WTC11 (cell line): ENCODE measurements at regions not wholly inside any gene's neighbourhood (a gene's known extent, or its start where the extent isn't known, plus 50 kb on each side); places are given as distances from the start of the nearest gene placed in this dataset.

Experiments used
- CBFB ChIP-seq: sonication (generic); formaldehyde crosslinking; IDR thresholded peaks from 2 replicates; pipeline ENCODE4 v1.8.1; 2022; ENCODE audit warnings: mild to moderate bottlenecking, low read depth, missing genetic modification reagents
- CREM ChIP-seq: sonication (generic); formaldehyde crosslinking; IDR thresholded peaks from 2 replicates; pipeline ENCODE4 v1.8.1; 2022; ENCODE audit warnings: mild to moderate bottlenecking, missing genetic modification reagents, moderate library complexity
- JUN ChIP-seq: sonication (generic); formaldehyde crosslinking; IDR thresholded peaks from 2 replicates; pipeline ENCODE4 v1.8.0; 2023; ENCODE audit warnings: mild to moderate bottlenecking, missing genetic modification reagents
- NFATC4 ChIP-seq: fragments of 250-450 bp; sonication (Bioruptor Pico); IDR thresholded peaks from 2 replicates; pipeline ENCODE4 v1.9.0; 2021; ENCODE audit warnings: mild to moderate bottlenecking
- NR1H2 ChIP-seq: sonication (generic); formaldehyde crosslinking; IDR thresholded peaks from 2 replicates; pipeline ENCODE4 v1.9.0; 2021; ENCODE audit warnings: mild to moderate bottlenecking, moderate library complexity, missing genetic modification reagents
- RORB ChIP-seq: fragments of 250-450 bp; sonication (Bioruptor Pico); IDR thresholded peaks from 2 replicates; pipeline ENCODE4 v1.9.0; 2021; ENCODE audit warnings: mild to moderate bottlenecking
- ZNF263 ChIP-seq: sonication (generic); formaldehyde crosslinking; IDR thresholded peaks from 2 replicates; pipeline ENCODE4 v1.8.1; 2022; ENCODE audit warnings: low read depth, mild to moderate bottlenecking, moderate library complexity, missing genetic modification reagents
- ZNF416 ChIP-seq: fragments of 250-450 bp; sonication (Bioruptor Pico); IDR thresholded peaks from 2 replicates; pipeline ENCODE4 v1.9.0; 2021; ENCODE audit warnings: mild to moderate bottlenecking, inconsistent platforms
- TF ChIP-seq, protein P1 (sequence below): fragments of 200-600 bp; IDR thresholded peaks from 2 replicates; pipeline ENCODE4 v1.8.0; 2022; ENCODE audit warnings: antibody characterized with exemption
- TF ChIP-seq, protein P2 (sequence below): sonication (generic); formaldehyde crosslinking; IDR thresholded peaks from 2 replicates; pipeline ENCODE4 v1.8.1; 2023; ENCODE audit warnings: mild to moderate bottlenecking, missing genetic modification reagents, moderate library complexity
- TF ChIP-seq, protein P3 (sequence below): sonication (generic); formaldehyde crosslinking; IDR thresholded peaks from 2 replicates; pipeline ENCODE4 v1.8.0; 2022; ENCODE audit warnings: mild to moderate bottlenecking, missing genetic modification reagents
- TF ChIP-seq, protein P4 (sequence below): sonication (generic); formaldehyde crosslinking; IDR thresholded peaks from 2 replicates; pipeline ENCODE4 v1.8.1; 2022; ENCODE audit warnings: low read depth, missing genetic modification reagents, borderline replicate concordance

DNA sequence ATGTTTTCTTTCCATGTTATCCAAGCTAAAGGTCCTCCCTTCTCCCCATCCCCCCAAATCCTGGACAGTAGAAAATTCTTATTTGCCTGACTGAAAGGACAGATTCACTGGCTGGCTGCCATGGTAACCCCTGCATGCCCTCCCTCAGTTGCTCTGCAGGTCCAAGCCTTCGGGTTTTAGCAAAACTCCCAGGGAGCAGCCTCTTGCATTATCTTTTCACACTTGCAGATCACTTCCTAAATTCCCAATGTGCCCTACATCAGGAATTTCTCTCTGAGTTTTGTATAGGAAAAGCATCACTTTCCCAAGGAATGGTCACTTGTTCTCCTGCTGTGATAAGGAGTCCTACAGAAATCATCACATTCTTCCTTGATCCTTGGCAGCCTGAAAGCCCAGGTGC lies 75.0 kb upstream of the TENM4 start:
- TF ChIP-seq CBFB (CRISPR knock-in tag) (no peak), NR1H2 (no peak), ZNF263 (CRISPR knock-in tag) (no peak), RORB (CRISPR knock-in tag) (no peak), CREM (CRISPR knock-in tag) (no peak), ZNF416 (no peak), NFATC4 (CRISPR knock-in tag) (no peak), JUN (no peak)
- TF ChIP-seq, protein P1, sequence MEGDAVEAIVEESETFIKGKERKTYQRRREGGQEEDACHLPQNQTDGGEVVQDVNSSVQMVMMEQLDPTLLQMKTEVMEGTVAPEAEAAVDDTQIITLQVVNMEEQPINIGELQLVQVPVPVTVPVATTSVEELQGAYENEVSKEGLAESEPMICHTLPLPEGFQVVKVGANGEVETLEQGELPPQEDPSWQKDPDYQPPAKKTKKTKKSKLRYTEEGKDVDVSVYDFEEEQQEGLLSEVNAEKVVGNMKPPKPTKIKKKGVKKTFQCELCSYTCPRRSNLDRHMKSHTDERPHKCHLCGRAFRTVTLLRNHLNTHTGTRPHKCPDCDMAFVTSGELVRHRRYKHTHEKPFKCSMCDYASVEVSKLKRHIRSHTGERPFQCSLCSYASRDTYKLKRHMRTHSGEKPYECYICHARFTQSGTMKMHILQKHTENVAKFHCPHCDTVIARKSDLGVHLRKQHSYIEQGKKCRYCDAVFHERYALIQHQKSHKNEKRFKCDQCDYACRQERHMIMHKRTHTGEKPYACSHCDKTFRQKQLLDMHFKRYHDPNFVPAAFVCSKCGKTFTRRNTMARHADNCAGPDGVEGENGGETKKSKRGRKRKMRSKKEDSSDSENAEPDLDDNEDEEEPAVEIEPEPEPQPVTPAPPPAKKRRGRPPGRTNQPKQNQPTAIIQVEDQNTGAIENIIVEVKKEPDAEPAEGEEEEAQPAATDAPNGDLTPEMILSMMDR: no peak
- TF ChIP-seq, protein P2, sequence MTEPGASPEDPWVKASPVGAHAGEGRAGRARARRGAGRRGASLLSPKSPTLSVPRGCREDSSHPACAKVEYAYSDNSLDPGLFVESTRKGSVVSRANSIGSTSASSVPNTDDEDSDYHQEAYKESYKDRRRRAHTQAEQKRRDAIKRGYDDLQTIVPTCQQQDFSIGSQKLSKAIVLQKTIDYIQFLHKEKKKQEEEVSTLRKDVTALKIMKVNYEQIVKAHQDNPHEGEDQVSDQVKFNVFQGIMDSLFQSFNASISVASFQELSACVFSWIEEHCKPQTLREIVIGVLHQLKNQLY (CRISPR knock-in tag): no peak
- TF ChIP-seq, protein P3, sequence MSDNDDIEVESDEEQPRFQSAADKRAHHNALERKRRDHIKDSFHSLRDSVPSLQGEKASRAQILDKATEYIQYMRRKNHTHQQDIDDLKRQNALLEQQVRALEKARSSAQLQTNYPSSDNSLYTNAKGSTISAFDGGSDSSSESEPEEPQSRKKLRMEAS: no peak
- TF ChIP-seq, protein P4, sequence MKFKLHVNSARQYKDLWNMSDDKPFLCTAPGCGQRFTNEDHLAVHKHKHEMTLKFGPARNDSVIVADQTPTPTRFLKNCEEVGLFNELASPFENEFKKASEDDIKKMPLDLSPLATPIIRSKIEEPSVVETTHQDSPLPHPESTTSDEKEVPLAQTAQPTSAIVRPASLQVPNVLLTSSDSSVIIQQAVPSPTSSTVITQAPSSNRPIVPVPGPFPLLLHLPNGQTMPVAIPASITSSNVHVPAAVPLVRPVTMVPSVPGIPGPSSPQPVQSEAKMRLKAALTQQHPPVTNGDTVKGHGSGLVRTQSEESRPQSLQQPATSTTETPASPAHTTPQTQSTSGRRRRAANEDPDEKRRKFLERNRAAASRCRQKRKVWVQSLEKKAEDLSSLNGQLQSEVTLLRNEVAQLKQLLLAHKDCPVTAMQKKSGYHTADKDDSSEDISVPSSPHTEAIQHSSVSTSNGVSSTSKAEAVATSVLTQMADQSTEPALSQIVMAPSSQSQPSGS (CRISPR knock-in tag): no peak
